ENCODE measurements at regions not wholly inside any gene's neighbourhood (a gene's known extent, or its start where the extent isn't known, plus 50 kb on each side); places are given as distances from the start of the nearest gene placed in this dataset.

- DNase-seq (ENCODE audit: low read depth): no peak
These were observed 659.4 kb upstream of the CHAC2 start for GRCh38 chr2:53108246-53108645.

GRCh38 chr2:53104263-53104662 lies 663.3 kb upstream of the CHAC2 start:
- DNase-seq (ENCODE audit: low read depth): peak; percentile 31

DNA sequence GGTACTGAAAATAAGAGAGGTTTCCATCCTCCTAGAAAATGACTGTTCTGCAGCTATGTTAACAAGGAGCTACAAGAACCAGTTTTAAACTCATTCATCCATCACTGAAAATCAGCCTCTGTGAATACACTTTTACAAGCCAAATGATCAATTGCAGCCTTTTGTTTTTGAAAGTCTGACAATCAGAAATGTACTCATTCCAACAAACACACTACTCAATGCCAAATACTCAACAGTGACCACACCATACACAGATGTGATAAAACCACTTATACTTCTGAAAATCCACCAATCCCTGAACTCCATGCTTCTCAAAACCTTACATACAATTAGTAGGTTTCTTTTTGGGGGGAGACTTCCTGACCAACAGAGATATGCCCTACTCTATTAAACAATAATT lies 663.9 kb upstream of the CHAC2 start:
- no peak for DNase-seq (ENCODE audit: low read depth)

GRCh38 chr2:53098696-53099078 lies 668.9 kb upstream of the CHAC2 start:
- no peak for DNase-seq (ENCODE audit: low read depth)

- no peak for DNase-seq (ENCODE audit: low read depth)
These were observed 671.3 kb upstream of the CHAC2 start for GRCh38 chr2:53096351-53096750.

GRCh38 chr2:53095664-53096063 lies 671.9 kb upstream of the CHAC2 start:
- no peak for DNase-seq (ENCODE audit: low read depth)

GRCh38 chr2:53095227-53095626 lies 672.4 kb upstream of the CHAC2 start:
- no peak for DNase-seq (ENCODE audit: low read depth)

- no peak for DNase-seq (ENCODE audit: low read depth)
These were observed 674.2 kb upstream of the CHAC2 start for GRCh38 chr2:53093355-53093754.

- DNase-seq (ENCODE audit: low read depth): no peak
These were observed 676.4 kb upstream of the CHAC2 start for GRCh38 chr2:53091183-53091582.

- DNase-seq (ENCODE audit: low read depth): no peak
These were observed 679.6 kb upstream of the CHAC2 start for GRCh38 chr2:53087874-53088461.

- DNase-seq (ENCODE audit: low read depth): peak; percentile 38
These were observed 680.2 kb upstream of the CHAC2 start for GRCh38 chr2:53087262-53087873.

- DNase-seq (ENCODE audit: low read depth): no peak
These were observed 690.2 kb upstream of the CHAC2 start for GRCh38 chr2:53077413-53077812.

DNA sequence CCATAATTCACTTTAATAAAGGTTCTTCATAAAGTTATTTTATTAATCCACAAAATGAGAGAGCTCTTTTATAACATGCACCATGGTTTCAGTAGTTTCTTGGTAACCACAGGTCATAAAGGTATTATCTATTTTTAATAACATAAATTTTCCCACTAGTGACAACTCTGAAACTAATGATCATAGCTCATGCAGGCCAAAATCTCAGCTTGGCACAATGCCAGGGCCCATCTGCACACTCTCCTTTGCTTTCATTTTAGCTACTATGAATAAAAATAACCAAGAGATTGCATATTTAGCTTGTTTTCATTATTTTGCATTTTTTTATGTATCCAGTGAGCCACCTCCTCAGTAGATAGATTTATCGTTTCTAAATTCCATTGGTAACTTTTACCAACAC lies 691.8 kb upstream of the CHAC2 start:
- no peak for DNase-seq (ENCODE audit: low read depth)

GRCh38 chr2:53067533-53067932 lies 700.1 kb upstream of the CHAC2 start:
- DNase-seq (ENCODE audit: low read depth): no peak

- DNase-seq (ENCODE audit: low read depth): no peak
These were observed 700.5 kb upstream of the CHAC2 start for GRCh38 chr2:53067056-53067455.

- no peak for DNase-seq (ENCODE audit: low read depth)
These were observed 703.5 kb upstream of the CHAC2 start for GRCh38 chr2:53064154-53064553.

DNA sequence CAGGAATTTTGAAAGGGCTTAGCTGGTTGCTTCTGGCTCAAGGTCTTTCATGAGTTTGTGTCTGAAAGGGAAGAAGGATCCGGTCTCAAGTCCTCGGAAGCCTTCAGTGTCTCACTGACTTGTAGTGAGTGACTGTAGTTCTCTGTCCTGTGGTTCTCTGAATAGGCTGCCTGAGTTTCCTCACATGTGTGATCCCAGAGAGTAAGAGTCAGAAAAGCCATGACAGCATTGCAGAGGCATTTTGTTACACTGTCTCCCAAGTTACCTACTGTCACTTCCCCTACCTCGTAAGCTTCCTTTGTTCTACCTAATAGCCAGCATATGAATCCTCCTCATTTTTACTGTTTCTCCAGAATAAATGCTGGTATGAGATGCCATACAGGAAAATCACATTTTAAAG lies 709.1 kb upstream of the CHAC2 start:
- no peak for DNase-seq (ENCODE audit: low read depth)

GRCh38 chr2:53053937-53054336 lies 713.7 kb upstream of the CHAC2 start:
- DNase-seq (ENCODE audit: low read depth): no peak

- DNase-seq (ENCODE audit: low read depth): no peak
These were observed 716.4 kb upstream of the CHAC2 start for GRCh38 chr2:53051157-53051556.

DNA sequence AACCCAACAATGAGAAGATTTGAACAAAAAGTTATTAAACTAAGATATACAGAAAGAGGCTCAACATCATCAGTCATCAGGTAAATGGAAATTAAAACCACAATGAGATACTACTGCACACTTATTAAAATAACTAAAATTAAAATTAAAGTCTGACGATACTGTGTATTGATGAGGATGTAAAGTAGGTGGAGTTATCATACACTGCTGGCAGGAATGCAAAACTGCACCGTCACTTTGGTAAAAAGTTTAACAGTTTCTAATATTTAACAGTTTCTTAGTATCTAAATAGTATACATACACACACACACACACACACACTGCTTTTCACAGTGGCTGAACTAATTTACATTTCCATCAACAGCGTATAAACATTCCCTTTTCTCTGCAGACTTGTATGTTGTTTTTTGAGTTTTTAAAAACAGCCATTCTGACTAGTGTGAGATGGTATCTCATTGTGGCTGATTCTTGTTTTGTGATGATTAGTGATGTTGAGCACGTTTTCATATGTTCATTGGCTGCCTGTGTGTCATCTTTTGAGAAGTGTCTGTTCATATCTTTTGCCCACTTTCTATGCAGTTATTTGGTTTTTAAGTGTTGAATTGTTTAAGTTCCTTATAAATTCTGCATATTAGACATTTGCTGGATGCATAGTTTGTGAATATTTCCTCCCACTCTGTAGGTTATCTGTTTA lies 726.9 kb upstream of the CHAC2 start:
- DNase-seq (ENCODE audit: low read depth): no peak

DNA sequence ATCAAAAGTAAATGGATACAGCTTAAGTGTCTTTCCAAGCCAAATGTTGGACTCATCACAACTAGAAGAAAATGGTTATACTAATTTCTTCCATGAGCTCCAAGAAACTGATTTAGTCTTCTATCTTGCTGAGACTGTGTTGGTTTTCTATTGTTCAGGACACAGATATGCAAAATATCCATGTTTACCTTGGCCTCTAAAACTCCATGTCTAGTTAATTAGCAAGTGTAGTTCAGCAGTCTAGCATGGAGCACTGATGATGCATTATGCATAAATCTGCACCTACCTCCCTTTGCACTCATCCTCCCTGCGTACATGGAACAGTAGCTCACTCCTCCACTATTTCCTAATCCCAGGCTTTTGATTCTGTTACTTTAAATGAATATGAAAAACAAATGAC lies 731.4 kb upstream of the CHAC2 start:
- no peak for DNase-seq (ENCODE audit: low read depth)

DNA sequence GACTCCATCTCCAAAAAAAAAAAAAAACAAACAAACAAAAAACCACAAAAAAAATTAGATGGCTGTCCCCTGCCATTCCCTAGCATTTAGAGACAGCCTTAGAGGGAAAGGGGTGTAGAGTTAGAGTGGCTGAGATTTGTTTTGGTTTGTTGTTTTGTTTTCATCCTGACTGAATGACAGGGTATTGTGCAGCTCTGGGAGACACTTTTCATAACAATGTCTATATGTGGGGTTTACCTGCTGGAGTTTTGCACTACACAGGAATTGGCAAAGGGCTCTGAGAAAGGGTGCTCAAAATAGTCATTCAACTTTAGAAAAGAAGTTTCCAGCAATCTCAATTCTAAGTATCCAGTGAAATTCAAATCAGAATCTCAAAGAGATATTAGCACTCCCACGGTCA lies 732.5 kb upstream of the CHAC2 start:
- no peak for DNase-seq (ENCODE audit: low read depth)

DNA sequence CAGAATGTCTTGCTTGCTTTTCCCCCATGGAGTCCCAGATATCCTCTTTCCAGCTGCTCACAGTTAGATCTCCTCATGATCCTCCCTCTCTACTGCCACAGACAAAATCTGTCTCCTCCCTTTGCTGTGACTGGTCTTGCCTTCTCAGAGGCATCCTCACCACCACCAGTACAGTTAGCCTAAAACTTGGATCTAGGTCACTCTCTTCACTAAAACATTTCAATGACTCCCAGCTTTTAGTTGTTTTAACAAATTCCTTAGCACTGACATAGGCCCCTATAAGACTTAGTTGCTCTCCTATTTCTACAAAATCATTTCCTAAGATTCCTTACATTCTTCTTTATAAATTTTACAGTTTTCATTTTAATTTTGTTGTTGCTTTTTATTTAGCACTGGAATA lies 734.2 kb upstream of the CHAC2 start:
- peak; percentile 38 for DNase-seq (ENCODE audit: low read depth)
